Activated CD4-positive, alpha-beta T cell treated with anti-CD3 and anti-CD28 coated beads, Interleukin-2, amount 10 ng/mL, durations not matched to agents 24 days and 14 days (primary cell): ENCODE measurements at regions not wholly inside any gene's neighbourhood (a gene's known extent, or its start where the extent isn't known, plus 50 kb on each side); places are given as distances from the start of the nearest gene placed in this dataset.

Source experiments
- DNase-seq: peaks from one replicate; pipeline ENCODE4 v3.0.0; 2022
- H3K27ac Mint-ChIP-seq: one replicate; pipeline ENCODE4 v1.8.0; 2022; ENCODE audit warnings: mild to moderate bottlenecking, mixed read lengths
- H3K27me3 Mint-ChIP-seq: one replicate; pipeline ENCODE4 v1.8.0; 2022; ENCODE audit warnings: mixed read lengths
- H3K36me3 Mint-ChIP-seq: one replicate; pipeline ENCODE4 v1.8.0; 2022; ENCODE audit warnings: low read depth, mild to moderate bottlenecking, mixed read lengths
- H3K4me1 Mint-ChIP-seq: one replicate; pipeline ENCODE4 v1.8.0; 2021; ENCODE audit warnings: mixed read lengths
- H3K4me3 Mint-ChIP-seq: one replicate; pipeline ENCODE4 v1.8.0; 2022; ENCODE audit warnings: mild to moderate bottlenecking, moderate library complexity, mixed read lengths
- H3K9me3 Mint-ChIP-seq: one replicate; pipeline ENCODE4 v1.8.0; 2021; ENCODE audit warnings: mixed read lengths
- intact Hi-C: fragments of 100-400 bp; cut with micrococcal nuclease; formaldehyde crosslinking; loops from one replicate; pipeline ENCODE4 v1.15.1; 2023

DNA sequence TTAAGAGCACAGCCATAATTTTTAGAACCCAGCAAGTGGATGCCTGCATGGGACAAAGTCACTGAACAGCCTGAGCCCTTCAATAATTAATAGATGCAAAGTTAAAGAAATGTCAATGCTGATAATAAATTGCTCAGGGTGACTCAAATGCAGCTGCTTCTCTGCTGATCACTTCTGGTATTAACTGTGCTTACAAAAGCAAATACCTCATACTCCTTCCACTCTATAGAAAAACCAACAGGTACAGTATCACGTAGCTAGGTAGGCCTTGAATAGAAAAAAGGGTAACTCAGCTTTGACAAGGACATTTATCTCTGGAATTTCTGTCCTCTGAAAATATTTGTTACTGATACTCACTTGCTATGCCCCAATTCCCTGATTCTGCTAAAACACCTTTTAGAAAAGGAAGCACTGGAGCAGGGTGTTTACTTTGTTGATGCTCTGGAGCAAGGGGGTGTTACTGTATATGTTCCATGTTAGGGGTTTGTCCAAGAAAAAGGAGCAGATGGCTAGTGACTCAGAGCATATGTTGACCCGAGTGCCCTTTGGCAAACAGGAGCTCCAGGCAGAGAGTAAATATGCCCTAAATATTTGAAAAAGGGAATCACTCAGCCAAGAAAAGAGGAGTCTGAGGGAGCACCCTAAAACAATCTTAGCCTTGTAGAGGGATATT lies 59.1 kb upstream of the RTN4 start:
- intact Hi-C loops, result no loop called here
- DNase-seq, result no peak
- no peaks in the 10 kb centered on the region for H3K36me3 Mint-ChIP-seq
- no peak overlapping the region for H3K27ac Mint-ChIP-seq
- no peak overlapping the region for H3K4me3 Mint-ChIP-seq
- H3K27me3 Mint-ChIP-seq, result no peaks in the 10 kb centered on the region
- H3K4me1 Mint-ChIP-seq, result peaks cover 1% of the 10 kb centered on the region
- no peaks in the 10 kb centered on the region for H3K9me3 Mint-ChIP-seq

DNA sequence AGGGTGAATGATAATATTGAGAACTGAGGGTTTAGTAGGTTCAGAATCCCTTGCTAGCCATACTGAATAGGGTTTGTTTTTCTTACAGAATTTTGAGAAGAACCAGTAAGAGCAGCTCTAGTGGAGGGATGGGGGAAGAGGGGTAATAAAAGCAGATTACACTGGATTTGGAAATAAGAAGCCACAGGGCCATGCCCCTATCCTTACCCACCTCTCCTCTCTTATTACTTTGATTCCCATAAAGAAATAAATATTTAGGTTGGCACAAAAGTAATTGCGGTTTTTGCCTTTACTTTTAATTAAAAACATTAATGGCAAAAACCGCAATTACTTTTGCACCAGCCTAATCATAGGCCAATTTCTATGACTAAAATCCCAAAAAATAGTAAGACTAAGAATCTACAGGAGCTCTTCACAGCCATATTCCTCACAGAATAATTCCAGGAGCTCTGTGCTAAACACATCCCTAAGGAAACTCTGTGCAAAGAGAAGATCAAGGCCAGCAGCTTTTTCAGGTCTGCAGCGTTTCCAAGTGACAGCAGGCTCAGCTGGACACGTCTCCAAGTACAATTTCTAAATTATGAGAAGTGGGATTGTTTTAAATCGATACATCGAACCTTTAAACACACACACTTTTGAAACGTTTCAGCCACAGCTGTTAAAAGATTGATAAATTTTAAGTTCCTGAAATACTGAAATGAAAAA lies 58.4 kb upstream of the RTN4 start:
- no peak overlapping the region for H3K4me3 Mint-ChIP-seq
- intact Hi-C loops, result no loop called here
- peaks cover 1% of the 10 kb centered on the region for H3K4me1 Mint-ChIP-seq
- no peaks in the 10 kb centered on the region for H3K27me3 Mint-ChIP-seq
- DNase-seq, result no peak
- H3K9me3 Mint-ChIP-seq, result no peaks in the 10 kb centered on the region
- H3K27ac Mint-ChIP-seq, result no peak overlapping the region
- H3K36me3 Mint-ChIP-seq, result no peaks in the 10 kb centered on the region

- no peak overlapping the region for H3K4me3 Mint-ChIP-seq
- no peaks in the 10 kb centered on the region for H3K9me3 Mint-ChIP-seq
- no peak overlapping the region for H3K27ac Mint-ChIP-seq
- peaks cover 3% of the 10 kb centered on the region for H3K4me1 Mint-ChIP-seq
- no peak for DNase-seq
- H3K27me3 Mint-ChIP-seq, result no peaks in the 10 kb centered on the region
- H3K36me3 Mint-ChIP-seq, result no peaks in the 10 kb centered on the region
- intact Hi-C loops, result no loop called here
Observed at GRCh38 chr2:55107436-55107835, 57.2 kb upstream of the RTN4 start.

DNA sequence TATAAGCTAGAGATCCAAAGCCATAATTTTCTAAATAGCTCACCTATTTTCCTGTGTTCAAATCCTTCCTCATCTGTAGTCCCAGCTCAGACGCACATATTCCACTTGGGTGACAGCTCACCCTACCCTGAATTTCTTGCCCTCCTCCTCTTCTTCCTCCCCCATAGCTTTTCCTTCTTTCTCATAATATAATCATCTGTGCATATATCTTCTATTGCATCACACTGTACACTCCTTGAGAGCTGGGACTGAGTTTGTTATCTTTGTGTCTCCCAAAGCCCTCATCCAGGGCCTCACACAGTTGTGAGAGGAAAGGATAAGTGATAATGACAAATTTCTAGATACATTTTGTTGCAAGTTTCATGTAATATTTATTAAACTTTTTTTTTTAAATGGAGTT lies 55.9 kb upstream of the RTN4 start:
- H3K9me3 Mint-ChIP-seq, result no peaks in the 10 kb centered on the region
- intact Hi-C loops, result no loop called here
- H3K4me1 Mint-ChIP-seq, result peaks cover 2% of the 10 kb centered on the region
- no peaks in the 10 kb centered on the region for H3K27me3 Mint-ChIP-seq
- no peaks in the 10 kb centered on the region for H3K36me3 Mint-ChIP-seq
- no peak overlapping the region for H3K4me3 Mint-ChIP-seq
- no peak overlapping the region for H3K27ac Mint-ChIP-seq
- DNase-seq, result no peak

DNA sequence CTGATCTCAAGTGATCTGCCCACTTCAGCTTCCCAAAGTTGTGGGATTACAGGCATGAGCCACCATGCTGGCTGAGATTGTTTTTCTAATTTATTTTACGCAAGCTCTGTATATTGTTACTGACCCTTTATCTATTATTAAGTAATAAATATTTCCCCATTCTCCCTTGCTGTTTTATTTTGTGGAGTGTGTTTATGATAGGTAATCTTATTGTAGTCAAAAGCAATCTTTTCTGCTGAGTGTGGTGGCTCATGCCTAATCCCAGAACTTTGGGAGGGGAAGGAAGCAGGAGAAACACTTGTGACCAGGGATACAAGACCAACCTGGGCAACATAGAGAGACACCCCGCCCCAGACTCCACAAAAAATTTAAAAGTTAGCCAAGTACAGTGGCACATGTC lies 55.2 kb upstream of the RTN4 start:
- no peak for DNase-seq
- Mint-ChIP-seq H3K27me3 (no peaks in the 10 kb centered on the region), H3K36me3 (no peaks in the 10 kb centered on the region), H3K4me1 (peaks cover 2% of the 10 kb centered on the region), H3K9me3 (no peaks in the 10 kb centered on the region), H3K4me3 (no peak overlapping the region), H3K27ac (no peak overlapping the region)
- intact Hi-C loops, result no loop called here

DNA sequence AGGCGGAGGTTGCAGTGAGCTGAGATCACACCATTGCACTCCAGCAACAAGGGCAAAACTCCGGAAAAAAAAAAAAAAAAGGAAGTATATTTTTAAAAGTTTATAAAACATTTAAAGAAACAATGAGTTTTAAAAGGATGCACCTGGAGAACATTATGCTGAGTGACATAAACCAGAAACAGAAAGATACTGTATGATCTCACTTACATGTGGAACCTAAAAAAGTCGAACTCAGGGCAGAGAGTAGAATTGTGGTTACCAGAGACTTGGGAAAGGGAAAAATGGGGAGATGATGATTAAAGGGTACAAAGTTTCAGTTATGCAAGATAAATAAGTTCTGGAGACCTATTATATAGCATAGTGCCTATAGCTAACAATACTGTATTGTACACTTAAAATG lies 52.8 kb upstream of the RTN4 start:
- Mint-ChIP-seq H3K36me3 (no peaks in the 10 kb centered on the region), H3K4me3 (no peak overlapping the region)

DNA sequence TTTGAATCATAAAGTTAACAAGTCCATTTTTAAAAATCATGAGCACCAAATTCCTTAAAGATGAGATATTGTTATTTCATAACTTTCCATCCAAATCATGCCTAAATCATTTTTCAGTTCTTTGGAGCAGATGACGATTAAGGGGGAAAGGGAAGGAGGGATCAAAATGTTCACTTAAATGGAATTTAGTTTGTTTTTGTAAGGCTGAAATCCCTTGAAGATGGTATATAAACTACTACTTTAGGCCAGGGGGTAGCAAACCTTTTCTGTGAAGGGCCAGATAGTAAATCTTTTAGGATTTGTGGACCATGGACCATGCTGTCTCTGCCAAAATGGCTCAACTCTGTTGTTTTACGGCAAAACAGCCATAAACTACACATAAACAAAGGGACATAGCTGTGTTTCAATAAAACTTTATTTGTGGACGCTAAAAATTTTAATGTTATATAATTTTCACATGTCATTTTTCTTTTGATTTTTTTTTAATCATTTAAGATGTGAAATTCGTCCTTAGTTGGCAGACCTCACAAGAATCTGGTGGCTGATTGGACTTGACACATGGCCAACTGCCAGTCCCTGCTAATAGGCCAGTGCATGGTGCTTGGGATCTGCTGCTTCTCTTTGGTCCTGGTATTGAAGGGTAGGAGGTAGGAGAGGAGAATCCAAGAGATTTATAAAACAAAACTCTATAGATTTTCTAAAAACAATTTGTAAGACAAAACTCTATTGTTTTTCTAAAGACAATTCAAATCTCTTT lies 52.0 kb upstream of the RTN4 start:
- H3K4me1 Mint-ChIP-seq, result peaks cover 11% of the 10 kb centered on the region
- no peak overlapping the region for H3K27ac Mint-ChIP-seq
- H3K9me3 Mint-ChIP-seq, result no peaks in the 10 kb centered on the region
- no peaks in the 10 kb centered on the region for H3K27me3 Mint-ChIP-seq
- DNase-seq, result no peak
- H3K36me3 Mint-ChIP-seq, result no peaks in the 10 kb centered on the region
- no peak overlapping the region for H3K4me3 Mint-ChIP-seq
- intact Hi-C loops, result no loop called here

More for the DNA sequence above, 52.8 kb upstream of the RTN4 start:
- no peak overlapping the region for H3K27ac Mint-ChIP-seq
- no peak for DNase-seq
- no peaks in the 10 kb centered on the region for H3K27me3 Mint-ChIP-seq
- H3K9me3 Mint-ChIP-seq, result no peaks in the 10 kb centered on the region
- peaks cover 11% of the 10 kb centered on the region for H3K4me1 Mint-ChIP-seq
- intact Hi-C loops, result no loop called here

- Mint-ChIP-seq H3K9me3 (no peaks in the 10 kb centered on the region), H3K4me1 (peaks cover 11% of the 10 kb centered on the region), H3K27me3 (no peaks in the 10 kb centered on the region), H3K4me3 (no peak overlapping the region), H3K36me3 (no peaks in the 10 kb centered on the region), H3K27ac (no peak overlapping the region)
- intact Hi-C loops, result no loop called here
- DNase-seq, result no peak
Observed at GRCh38 chr2:55101466-55101865, 51.2 kb upstream of the RTN4 start.

GRCh38 chr2:55099878-55100820 lies 49.9 kb upstream of the RTN4 start:
- Mint-ChIP-seq H3K4me1 (peaks cover 11% of the 10 kb centered on the region), H3K4me3 (no peak overlapping the region), H3K9me3 (no peaks in the 10 kb centered on the region), H3K27me3 (no peaks in the 10 kb centered on the region), H3K36me3 (no peaks in the 10 kb centered on the region), H3K27ac (peak overlapping the region; percentile 29)
- intact Hi-C loops, result no loop called here
- no peak for DNase-seq
